Activated CD4-positive, alpha-beta T cell treated with anti-CD3 and anti-CD28 coated beads for 24 hours (primary cell): ENCODE measurements at regions not wholly inside any gene's neighbourhood (a gene's known extent, or its start where the extent isn't known, plus 50 kb on each side); places are given as distances from the start of the nearest gene placed in this dataset.

Experiments
- DNase-seq, 2 donors: peaks; one replicate each; pipeline ENCODE4 v3.0.0-alpha.2; 2020; ENCODE audit warnings: low read depth in 2 of 2

DNA sequence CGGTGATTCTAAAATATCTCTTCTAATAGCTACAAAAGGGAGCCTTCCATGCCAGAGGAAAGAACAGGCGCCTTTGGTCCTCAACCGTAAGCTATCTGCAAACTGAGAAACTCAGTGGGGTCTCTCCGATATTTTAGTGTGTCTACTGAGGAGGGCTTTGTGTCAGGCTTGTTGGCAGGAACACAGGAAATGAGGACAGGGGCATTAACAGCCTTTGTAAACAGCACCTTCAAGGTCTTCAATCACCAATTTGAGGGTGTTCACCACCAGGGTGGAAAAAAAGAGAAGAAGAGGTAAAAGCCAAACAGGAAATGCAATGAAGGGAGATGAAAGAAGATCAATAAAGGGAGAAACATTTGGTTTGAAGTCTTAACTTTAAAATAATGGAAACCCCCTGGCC lies 580.1 kb upstream of the SALL1 start:
- no peak for DNase-seq

GRCh38 chr16:51723036-51723724 lies 572.1 kb upstream of the SALL1 start:
- DNase-seq = no peak

GRCh38 chr16:51722467-51722866 lies 571.4 kb upstream of the SALL1 start:
- no peak for DNase-seq

DNA sequence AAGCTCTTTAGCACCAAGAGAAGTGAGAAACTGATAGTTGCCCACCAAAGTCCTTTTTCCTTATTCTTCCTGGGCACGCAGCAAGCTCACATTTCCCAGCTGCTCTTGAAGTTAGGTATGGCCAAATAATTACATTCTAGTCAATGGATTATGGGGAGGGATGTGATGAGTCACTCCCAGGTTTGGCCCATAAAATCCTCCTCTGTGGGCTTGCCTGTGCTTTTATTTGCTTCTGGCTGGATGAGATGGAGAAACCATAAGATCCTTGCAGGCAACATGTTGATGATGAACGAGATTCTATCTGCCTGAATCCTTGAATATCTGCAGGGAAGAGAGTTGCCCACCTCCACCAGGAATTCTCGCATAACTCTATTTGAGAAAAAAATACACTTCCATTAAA lies 568.3 kb upstream of the SALL1 start:
- no peak for DNase-seq

- no peak for DNase-seq
Observed at GRCh38 chr16:51716195-51716594, 565.1 kb upstream of the SALL1 start.

DNA sequence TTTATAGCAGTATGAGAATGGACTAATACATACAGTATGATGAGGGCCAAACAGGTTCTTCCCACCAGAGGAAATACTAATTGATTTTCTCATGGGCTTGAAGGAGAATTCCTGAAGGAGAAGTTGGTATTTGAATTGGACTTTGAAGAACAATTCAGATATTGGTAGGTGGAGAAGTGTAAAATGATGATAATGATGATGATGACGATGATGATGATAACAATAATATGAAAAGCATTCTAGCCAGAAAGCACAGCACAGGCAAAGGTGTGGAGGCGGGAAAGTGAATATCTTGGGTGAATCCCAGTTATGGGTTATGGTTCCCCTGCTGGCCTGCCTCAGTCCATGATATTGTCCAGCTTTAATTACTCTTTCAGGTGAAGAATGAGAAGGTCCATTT lies 562.4 kb upstream of the SALL1 start:
- no peak for DNase-seq

- DNase-seq = no peak
Observed at GRCh38 chr16:51710905-51711563, 560.0 kb upstream of the SALL1 start.

DNA sequence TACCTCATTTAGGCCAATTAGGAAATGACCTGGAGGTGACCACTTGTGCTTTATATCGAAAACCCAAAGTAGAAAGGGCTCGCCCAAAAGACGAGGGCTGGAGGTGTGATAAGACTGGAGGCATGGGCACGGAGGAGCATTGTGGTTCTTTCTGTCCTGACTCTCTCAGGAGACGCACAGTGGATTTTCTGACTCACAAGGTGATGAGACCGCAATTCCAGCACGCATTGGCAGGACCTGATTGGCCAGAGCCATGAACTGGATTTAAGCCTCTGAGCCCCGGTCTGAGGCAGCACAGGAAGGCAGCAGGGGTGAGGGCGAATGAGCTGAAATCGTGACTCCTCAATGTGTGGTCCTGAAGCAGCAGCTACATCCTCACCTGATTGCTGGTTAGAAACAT lies 559.1 kb upstream of the SALL1 start:
- DNase-seq = no peak

DNA sequence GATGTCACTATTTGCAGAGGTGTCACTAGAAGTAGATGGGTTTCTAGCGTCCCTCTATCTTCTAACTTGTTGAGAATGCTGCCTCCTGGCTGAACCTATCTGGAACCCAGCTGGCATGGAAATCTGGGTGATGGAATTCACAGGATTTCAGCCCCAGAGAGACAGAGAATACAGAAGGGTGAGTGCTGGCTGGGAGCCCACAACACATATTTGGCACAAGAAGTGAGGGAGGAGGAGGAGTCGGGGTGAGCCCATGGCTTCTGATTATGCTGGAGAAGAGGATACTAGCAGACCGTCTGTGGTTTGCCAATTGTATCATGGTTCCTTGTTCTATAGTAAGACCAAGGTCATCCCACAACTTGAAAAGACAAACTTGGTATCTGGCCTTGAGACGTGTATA lies 557.8 kb upstream of the SALL1 start:
- DNase-seq = no peak

GRCh38 chr16:51707666-51708065 lies 556.6 kb upstream of the SALL1 start:
- no peak for DNase-seq

GRCh38 chr16:51705142-51705541 lies 554.1 kb upstream of the SALL1 start:
- no peak for DNase-seq

DNA sequence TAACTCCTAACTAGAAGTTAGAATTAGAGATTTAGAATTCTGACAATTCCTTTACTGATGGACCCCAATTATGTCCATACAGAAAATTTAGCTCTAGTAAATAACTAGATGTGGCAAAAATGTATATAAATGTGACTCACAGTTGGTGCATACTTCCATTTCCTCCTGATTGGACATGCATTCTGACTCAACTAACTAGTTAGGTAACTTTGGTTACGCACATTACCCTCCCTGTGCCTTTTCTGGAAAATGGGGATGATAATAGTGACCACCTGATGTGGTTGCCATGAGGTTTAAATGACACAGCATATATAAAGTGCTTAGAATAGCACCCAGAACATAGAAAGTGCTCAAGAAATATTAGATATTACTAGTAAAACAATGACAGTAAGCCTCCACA lies 550.0 kb upstream of the SALL1 start:
- no peak for DNase-seq

DNA sequence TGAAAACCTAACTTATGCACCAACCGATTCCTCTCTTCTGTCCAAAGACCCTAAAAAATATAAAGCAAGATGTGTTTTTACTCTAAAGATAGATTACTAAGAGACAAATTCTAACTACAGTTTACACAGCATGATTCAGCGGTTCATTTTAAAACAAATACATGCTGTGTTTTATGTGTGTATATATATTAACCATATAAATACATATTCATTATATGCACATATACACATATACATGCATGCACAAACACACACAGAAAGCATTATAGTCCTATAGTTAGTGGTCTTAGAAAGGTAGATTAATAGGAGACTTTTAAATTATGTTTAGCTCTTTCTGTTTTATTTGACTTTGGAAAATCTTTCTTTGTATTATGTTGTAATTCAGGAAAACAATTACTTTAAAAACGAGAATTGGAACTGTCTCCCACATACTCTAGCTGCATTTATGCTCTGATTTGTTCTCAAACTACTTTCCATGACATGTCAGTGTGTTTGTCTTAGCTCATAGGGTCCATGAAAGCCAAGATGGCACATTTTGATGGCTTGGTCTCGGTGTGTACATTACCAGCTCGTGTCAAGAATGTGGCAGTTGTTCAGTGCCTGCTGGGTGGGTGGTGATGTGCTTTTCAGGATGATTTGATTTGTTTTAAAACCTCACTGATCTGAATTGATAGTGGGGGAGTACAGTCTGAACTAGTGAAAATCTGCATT lies 548.8 kb upstream of the SALL1 start:
- no peak for DNase-seq

DNA sequence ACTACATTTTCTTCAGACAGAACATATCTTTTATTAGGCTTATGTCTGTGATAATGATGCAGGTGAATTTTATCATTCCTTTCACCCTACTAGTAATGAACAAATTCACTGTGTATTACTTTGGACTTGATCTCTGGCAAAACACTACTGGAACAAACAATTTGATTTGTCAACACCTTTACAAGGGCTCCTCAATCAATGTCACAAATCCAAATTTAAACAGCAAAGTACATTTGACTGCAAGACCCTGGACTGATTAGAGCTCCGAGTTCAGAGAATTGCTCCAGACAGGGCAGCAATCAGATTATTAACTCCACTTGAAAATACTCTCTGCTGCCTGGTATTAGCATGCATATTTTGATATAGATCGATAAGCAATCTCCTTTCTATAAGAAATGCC lies 547.6 kb upstream of the SALL1 start:
- DNase-seq = no peak

GRCh38 chr16:51697454-51697853 lies 546.4 kb upstream of the SALL1 start:
- DNase-seq = no peak

DNA sequence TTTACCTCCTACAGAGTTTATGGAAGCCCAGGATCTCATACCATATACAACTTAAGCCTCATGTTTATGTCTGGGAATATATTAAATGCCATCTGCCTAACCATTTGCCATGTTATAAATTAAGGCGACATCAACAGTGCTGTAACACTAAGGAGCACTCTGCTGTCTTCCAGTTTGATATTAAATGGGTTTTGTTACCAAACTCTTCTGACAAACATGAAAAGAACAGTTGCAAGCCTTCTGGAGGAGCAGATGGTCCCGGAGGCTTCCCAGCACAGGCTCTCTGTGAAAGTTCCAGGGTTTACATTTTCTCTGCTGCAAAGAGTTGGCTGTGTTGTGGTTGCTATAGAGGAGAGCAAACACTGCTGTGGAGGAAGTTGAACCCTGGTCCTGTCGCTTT lies 545.3 kb upstream of the SALL1 start:
- no peak for DNase-seq

DNA sequence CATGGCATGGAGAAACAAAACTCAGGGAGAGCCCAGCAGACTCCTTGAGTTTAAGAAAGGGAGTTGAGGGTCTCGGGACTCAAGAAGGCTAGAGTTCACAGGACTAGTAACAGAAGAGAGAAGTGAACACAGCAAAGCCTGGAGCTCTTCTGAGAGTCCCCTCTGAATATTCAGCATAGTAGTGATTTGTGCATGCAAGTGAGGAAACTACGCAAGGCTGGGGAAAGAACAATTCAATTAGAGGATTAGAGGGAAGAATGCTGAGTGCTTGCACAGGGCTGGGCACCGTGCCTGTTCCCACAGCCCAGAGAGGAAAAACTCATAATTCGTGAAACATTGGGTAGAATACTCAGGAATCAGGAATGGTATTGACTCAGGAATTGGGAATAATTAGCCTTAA lies 540.0 kb upstream of the SALL1 start:
- DNase-seq = no peak

DNA sequence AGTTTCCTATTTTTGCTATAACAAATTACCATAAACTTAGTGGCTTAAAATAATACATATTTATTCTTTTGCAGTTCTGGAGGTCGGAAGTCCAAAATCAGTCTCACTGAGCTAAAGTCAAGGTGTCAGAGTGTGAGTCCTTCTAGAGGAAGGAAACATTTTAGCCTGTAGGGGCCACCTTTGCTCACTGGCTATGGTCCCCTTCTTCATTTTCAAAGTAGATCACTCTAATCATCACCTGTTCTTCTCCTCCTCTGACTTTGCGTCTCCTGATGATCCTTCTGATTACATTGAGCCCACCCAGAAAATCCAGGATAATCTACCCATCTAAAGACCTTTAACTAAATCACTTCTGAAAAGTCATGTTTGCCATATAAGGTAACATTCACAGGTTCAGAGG lies 534.4 kb upstream of the SALL1 start:
- no peak for DNase-seq

- no peak for DNase-seq
Observed at GRCh38 chr16:51683882-51684281, 532.8 kb upstream of the SALL1 start.

DNA sequence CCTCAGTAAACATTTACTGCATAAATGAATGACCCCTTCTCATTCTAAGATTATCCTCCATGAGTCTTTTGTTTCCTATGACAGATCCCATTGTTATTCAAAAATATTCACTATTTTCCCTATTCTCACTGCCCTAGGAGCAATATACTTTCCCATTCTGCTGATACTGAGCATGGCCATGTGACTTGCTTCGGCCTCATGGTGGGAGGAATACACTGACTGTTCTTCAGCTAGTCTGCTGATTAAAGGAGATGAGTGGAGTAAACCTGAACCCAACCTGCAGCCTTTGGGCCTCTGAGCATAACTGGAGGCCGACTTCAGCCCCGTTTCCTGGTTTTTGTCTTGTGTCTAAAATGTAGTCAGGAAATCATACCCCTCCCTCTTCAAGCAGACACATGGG lies 531.8 kb upstream of the SALL1 start:
- no peak for DNase-seq

- no peak for DNase-seq
Observed at GRCh38 chr16:51674615-51675014, 523.5 kb upstream of the SALL1 start.

DNA sequence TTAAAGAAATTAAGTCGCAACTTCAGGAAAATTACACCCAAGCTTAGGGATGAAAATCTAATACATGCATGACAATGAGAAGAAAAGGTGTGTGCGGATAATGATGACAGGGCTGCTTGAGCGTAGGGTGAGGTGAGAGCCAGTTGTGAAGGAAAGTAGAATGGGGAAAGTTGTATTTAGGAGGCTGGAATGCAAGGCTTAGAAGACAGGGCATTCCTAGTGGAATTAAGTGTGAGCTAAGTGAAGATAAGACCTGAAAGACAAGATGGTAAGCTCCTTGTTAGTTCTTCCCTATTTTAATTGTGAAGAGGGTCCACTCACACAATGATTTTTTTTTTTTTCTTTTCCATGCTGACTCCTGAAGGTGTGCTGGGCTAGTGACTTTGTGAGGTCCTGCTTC lies 519.5 kb upstream of the SALL1 start:
- no peak for DNase-seq

GRCh38 chr16:51666821-51667220 lies 515.8 kb upstream of the SALL1 start:
- DNase-seq = no peak
